ENCODE measurements at regions not wholly inside any gene's neighbourhood (a gene's known extent, or its start where the extent isn't known, plus 50 kb on each side); places are given as distances from the start of the nearest gene placed in this dataset.

DNA sequence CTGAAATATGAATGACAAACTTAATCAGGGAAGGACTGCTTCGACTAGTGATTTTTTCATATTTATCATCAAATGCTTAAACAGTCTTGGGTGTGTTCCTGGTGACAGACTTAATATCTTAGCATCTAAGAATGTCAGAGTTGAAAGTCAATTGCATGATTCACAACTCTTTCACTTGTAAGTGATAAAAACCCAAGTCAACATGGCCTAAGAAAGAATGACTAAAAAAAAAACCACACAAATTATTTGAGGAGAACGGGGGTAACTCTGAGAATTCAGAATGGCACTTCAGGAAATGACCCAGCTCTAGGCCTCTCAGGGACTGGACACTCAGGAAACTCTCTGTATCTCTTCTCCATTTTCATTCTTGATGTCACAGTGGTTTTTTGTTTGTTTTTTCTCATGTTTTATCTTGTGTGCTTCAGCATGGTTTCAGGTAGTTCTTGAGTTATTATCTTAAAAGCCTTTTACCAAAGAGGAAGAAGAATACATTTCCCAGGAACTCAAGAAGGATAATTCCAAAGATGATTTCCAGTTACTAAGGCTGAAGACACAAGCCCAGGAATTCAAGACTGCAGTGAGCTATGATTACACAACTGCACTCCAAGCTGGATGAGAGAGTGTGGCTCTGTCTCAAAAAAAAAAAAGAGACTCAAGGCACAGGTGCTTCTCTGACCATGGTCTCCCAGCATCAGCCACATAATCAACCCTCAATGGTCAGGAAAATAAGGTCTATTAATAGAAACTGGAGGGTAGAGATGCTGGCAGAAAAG is 1697.8 kb upstream of the IGFBP7 start:
- TF ChIP-seq ZNF629 (CRISPR knock-in tag; conservative IDR thresholded peaks at IDR 0.05) (no peak), SNRNP70 (IDR thresholded peaks at IDR 0.05; ENCODE audit: low read depth, low read length) (no peak), POLR2A (IDR thresholded peaks at IDR 0.05; ENCODE audit: insufficient read depth in 1 of 2, low read depth in 2 of 2, low read length in 2 of 2) (no peak)

Data from HepG2 (cell line).